Hepatocyte (in vitro differentiated cells): ENCODE measurements at regions not wholly inside any gene's neighbourhood (a gene's known extent, or its start where the extent isn't known, plus 50 kb on each side); places are given as distances from the start of the nearest gene placed in this dataset.

ENCODE experiments used
- DNase-seq: peaks from one replicate; pipeline ENCODE4 v3.0.0-alpha.2; 2016; ENCODE audit warnings: low spot score
- H2AFZ ChIP-seq: fragments of 200-600 bp; sonication (generic); 2 replicates; pipeline ENCODE4 v1.6.0; 2016; ENCODE audit warnings: antibody characterized with exemption, mild to moderate bottlenecking
- H3K27ac ChIP-seq: fragments of 200-600 bp; sonication (generic); 2 replicates; pipeline ENCODE4 v1.5.1; 2016; ENCODE audit warnings: mild to moderate bottlenecking
- H3K27me3 ChIP-seq: fragments of 200-600 bp; sonication (generic); 2 replicates; pipeline ENCODE4 v1.6.1; 2016
- H3K36me3 ChIP-seq: fragments of 200-600 bp; sonication (generic); replicated peaks from 2 replicates; pipeline ENCODE4 v1.5.1; 2016; ENCODE audit warnings: low read depth; ENCODE audit not compliant: insufficient read depth
- H3K4me1 ChIP-seq: fragments of 200-600 bp; sonication (generic); 2 replicates; pipeline ENCODE4 v1.5.1; 2016; ENCODE audit warnings: mild to moderate bottlenecking, moderate library complexity; ENCODE audit not compliant: insufficient read depth
- H3K4me2 ChIP-seq: fragments of 200-600 bp; sonication (generic); 2 replicates; pipeline ENCODE4 v1.6.0; 2016
- H3K4me3 ChIP-seq: fragments of 200-600 bp; sonication (generic); 2 replicates; pipeline ENCODE4 v1.5.1; 2016; ENCODE audit warnings: mild to moderate bottlenecking
- H3K79me2 ChIP-seq: fragments of 200-600 bp; sonication (generic); 2 replicates; pipeline ENCODE4 v1.6.0; 2017; ENCODE audit warnings: mild to moderate bottlenecking
- H3K9me2 ChIP-seq: fragments of 200-600 bp; sonication (generic); replicated peaks from 2 replicates; pipeline ENCODE4 v1.6.0; 2017; ENCODE audit warnings: mild to moderate bottlenecking; ENCODE audit not compliant: insufficient read depth
- H3K9me3 ChIP-seq: fragments of 200-600 bp; sonication (generic); 2 replicates; pipeline ENCODE4 v1.5.1; 2016; ENCODE audit warnings: low read depth, mild to moderate bottlenecking
- H4K20me1 ChIP-seq: fragments of 200-600 bp; sonication (generic); 2 replicates; pipeline ENCODE4 v1.6.0; 2016; ENCODE audit warnings: mild to moderate bottlenecking; ENCODE audit not compliant: insufficient read depth, poor library complexity, severe bottlenecking
- EZH2 ChIP-seq: fragments of 200-600 bp; sonication (generic); IDR thresholded peaks from 2 replicates; pipeline ENCODE4 v1.6.1; 2016; ENCODE audit warnings: antibody characterized with exemption, mild to moderate bottlenecking, borderline replicate concordance
- EZH2phosphoT487 ChIP-seq: fragments of 200-600 bp; sonication (generic); IDR thresholded peaks from one replicate; pipeline ENCODE4 v1.6.1; 2018; ENCODE audit warnings: antibody characterized with exemption, mild to moderate bottlenecking, low read depth, moderate library complexity; ENCODE audit not compliant: unreplicated experiment, severe bottlenecking
- WGBS: methylation state at CpG from one replicate; pipeline ENCODE4 v1.1.6; 2016; ENCODE audit warnings: low lambda C conversion rate; ENCODE audit errors: missing lambda C conversion rate; 5-methylcytosine and 5-hydroxymethylcytosine counted together
- TF ChIP-seq, protein P1 (sequence below): fragments of 200-600 bp; sonication (generic); IDR thresholded peaks from 2 replicates; pipeline ENCODE4 v1.5.1; 2016; ENCODE audit warnings: antibody characterized with exemption, mild to moderate bottlenecking; ENCODE audit not compliant: poor library complexity

DNA sequence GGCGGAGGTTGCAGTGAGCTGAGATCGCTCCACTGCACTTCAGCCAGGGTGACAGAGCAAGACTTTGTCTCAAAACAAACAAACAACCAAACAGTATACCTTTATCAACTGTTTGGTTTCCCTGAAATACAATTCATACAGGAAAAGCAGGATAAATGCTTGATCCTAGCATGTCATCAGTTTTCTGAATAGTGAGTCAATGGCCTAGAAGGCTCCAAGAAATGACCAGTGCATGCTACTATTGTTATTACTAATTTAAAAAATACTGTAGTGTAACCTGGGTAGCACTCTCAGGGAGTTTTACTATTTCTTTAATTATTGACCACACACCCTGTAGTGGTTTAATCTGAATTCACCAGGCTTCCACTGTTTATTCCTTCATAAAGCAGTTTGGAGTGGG, 101.0 kb upstream of the PTPN3 start:
- TF ChIP-seq, protein P1, sequence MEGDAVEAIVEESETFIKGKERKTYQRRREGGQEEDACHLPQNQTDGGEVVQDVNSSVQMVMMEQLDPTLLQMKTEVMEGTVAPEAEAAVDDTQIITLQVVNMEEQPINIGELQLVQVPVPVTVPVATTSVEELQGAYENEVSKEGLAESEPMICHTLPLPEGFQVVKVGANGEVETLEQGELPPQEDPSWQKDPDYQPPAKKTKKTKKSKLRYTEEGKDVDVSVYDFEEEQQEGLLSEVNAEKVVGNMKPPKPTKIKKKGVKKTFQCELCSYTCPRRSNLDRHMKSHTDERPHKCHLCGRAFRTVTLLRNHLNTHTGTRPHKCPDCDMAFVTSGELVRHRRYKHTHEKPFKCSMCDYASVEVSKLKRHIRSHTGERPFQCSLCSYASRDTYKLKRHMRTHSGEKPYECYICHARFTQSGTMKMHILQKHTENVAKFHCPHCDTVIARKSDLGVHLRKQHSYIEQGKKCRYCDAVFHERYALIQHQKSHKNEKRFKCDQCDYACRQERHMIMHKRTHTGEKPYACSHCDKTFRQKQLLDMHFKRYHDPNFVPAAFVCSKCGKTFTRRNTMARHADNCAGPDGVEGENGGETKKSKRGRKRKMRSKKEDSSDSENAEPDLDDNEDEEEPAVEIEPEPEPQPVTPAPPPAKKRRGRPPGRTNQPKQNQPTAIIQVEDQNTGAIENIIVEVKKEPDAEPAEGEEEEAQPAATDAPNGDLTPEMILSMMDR: no peak
- TF ChIP-seq EZH2phosphoT487: no peak

DNA sequence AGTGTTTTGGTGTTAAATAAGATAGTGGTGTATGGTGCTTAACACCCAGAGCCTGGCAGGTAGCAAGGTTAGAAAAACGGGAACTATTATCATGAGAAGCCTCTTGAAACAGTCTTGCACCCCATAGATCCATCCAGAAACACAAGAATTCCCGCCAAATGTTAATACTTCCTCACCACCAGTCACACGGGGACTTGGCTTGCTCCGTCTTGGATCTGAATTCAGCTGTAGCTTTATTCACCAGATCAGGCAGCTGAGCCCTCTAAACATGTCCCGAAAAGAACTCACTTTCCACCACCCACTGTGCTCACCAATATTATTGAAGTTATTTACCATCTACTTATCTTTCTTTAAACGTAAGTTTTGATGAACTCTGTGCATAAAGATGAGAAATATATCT, 101.6 kb upstream of the PTPN3 start:
- no peak overlapping the region for H3K4me2 ChIP-seq
- no peaks in the 10 kb centered on the region for H4K20me1 ChIP-seq
- no peaks in the 10 kb centered on the region for H3K9me2 ChIP-seq
- DNase-seq: no peak
- H3K4me3 ChIP-seq: no peak overlapping the region
- no peaks in the 10 kb centered on the region for H3K79me2 ChIP-seq
- no peak overlapping the region for H3K27ac ChIP-seq
- H3K9me3 ChIP-seq: no peaks in the 10 kb centered on the region
- H3K4me1 ChIP-seq: no peaks in the 10 kb centered on the region
- H3K36me3 ChIP-seq: no peaks in the 10 kb centered on the region
- H2AFZ ChIP-seq: no peak overlapping the region
- WGBS: 91% methylated on average over 6 of the region's 6 CpGs
- TF ChIP-seq, protein P1: no peak
- no peak for TF ChIP-seq EZH2
- no peak for TF ChIP-seq EZH2phosphoT487
- H3K27me3 ChIP-seq: no peaks in the 10 kb centered on the region

More for the DNA sequence above, 101.0 kb upstream of the PTPN3 start:
- no peak overlapping the region for H2AFZ ChIP-seq
- H3K27ac ChIP-seq: no peak overlapping the region
- DNase-seq: no peak
- H4K20me1 ChIP-seq: no peaks in the 10 kb centered on the region
- H3K9me3 ChIP-seq: no peaks in the 10 kb centered on the region
- no peaks in the 10 kb centered on the region for H3K27me3 ChIP-seq
- H3K4me1 ChIP-seq: no peaks in the 10 kb centered on the region
- no peaks in the 10 kb centered on the region for H3K36me3 ChIP-seq
- H3K4me3 ChIP-seq: no peak overlapping the region
- H3K4me2 ChIP-seq: no peak overlapping the region
- H3K79me2 ChIP-seq: no peaks in the 10 kb centered on the region
- WGBS: 100% methylated on average over 2 of the region's 2 CpGs
- H3K9me2 ChIP-seq: no peaks in the 10 kb centered on the region

DNA sequence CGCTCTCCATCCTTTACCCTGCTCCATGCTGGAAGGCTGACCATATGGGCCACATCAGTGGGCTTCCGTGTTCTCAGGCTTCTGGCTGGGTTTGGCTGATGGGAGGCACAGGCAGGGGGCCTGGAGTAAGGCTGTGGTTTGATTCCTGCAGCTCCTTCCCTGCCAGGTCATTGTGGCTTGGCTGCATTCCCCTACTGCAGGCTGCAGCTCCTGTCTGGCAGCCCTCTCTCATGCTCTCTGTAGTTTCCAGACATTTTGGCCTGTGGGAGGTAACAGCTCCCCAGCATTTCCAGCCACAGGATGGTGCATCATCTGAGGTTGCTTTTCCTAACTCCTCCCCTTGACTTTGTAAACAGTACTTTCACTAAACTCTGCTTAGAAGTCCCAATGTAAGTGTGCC, 102.0 kb upstream of the PTPN3 start:
- Histone ChIP-seq H3K9me2 (no peaks in the 10 kb centered on the region), H3K27me3 (no peaks in the 10 kb centered on the region), H3K79me2 (no peaks in the 10 kb centered on the region), H2AFZ (no peak overlapping the region), H3K4me1 (no peaks in the 10 kb centered on the region), H3K4me2 (no peak overlapping the region), H3K4me3 (no peak overlapping the region), H3K36me3 (no peaks in the 10 kb centered on the region), H3K27ac (no peak overlapping the region), H3K9me3 (no peaks in the 10 kb centered on the region), H4K20me1 (no peaks in the 10 kb centered on the region)
- TF ChIP-seq, protein P1: no peak
- no peak for TF ChIP-seq EZH2phosphoT487
- TF ChIP-seq EZH2: no peak
- DNase-seq: peak; percentile 13
- WGBS: 84% methylated on average over 2 of the region's 2 CpGs

DNA sequence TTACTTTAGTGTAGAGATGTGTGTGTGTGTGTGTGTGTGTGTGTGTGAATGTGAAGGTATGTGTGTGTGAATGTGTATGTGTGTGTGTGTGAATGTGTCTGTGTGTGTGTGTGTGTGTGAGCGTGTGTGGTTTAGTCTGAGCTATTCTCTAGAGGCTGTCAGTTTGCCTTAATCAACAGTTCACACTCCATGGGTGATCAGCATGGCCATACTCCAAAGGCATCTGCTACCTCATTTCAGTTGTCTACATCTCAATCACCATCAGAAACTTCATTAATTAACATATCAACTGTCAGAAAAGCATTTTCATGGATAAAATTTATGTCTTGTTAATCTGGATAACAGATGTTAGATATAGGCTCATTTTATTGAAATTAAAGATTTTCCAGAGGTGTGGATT, 103.1 kb upstream of the PTPN3 start:
- Histone ChIP-seq H2AFZ (no peak overlapping the region), H3K79me2 (no peaks in the 10 kb centered on the region), H4K20me1 (no peaks in the 10 kb centered on the region), H3K4me2 (no peak overlapping the region), H3K9me2 (no peaks in the 10 kb centered on the region), H3K36me3 (no peaks in the 10 kb centered on the region), H3K4me3 (no peak overlapping the region), H3K27me3 (no peaks in the 10 kb centered on the region), H3K4me1 (no peaks in the 10 kb centered on the region), H3K9me3 (no peaks in the 10 kb centered on the region), H3K27ac (no peak overlapping the region)
- 94% methylated on average over 1 of the region's 1 CpG for WGBS
- DNase-seq: no peak
- TF ChIP-seq EZH2 (no peak), EZH2phosphoT487 (no peak)
- TF ChIP-seq, protein P1: no peak
